Sciatic nerve (tissue), 2 donors: ENCODE measurements at regions not wholly inside any gene's neighbourhood (a gene's known extent, or its start where the extent isn't known, plus 50 kb on each side); places are given as distances from the start of the nearest gene placed in this dataset.
"Not testable (repeated sequence)": the region's sequence is repeated elsewhere in the genome, so short reads cannot be mapped to it uniquely, and the experiment has no call there.

Experiments used
- ATAC-seq: fragments of 200-7000 bp; cut with Tn5 transposase; one replicate; pipeline ENCODE4 v1.9.1; 2020; ENCODE audit warnings: mild to moderate bottlenecking, moderate library complexity
- DNase-seq: peaks from one replicate; pipeline ENCODE4 v3.0.0-alpha.2; 2020; ENCODE audit warnings: low spot score
- intact Hi-C: fragments of 100-400 bp; cut with DNase I; formaldehyde crosslinking; loops from one replicate; pipeline ENCODE4 v1.14.2; 2022
- donor health status: DM: no; HTN: no; CAD: no.
- donor health status: DM: no; HTN: no; CAD: no.

- ATAC-seq (no peak), DNase-seq (no peak)
- intact Hi-C loops = no loop called here
These were observed 108.3 kb downstream of the ETS2 start for GRCh38 chr21:38913893-38914527.

- DNase-seq (peak; percentile 79), ATAC-seq (peak; percentile 92)
- intact Hi-C loops = no loop called here
These were observed 107.6 kb downstream of the ETS2 start for GRCh38 chr21:38913120-38913892.

GRCh38 chr21:38912789-38913119, 107.0 kb downstream of the ETS2 start:
- ATAC-seq (peak; percentile 13), DNase-seq (no peak)
- intact Hi-C loops = no loop called here

GRCh38 chr21:38912102-38912629, 106.4 kb downstream of the ETS2 start:
- ATAC-seq = no peak
- intact Hi-C loops = no loop called here
- DNase-seq = no peak

- intact Hi-C loops = no loop called here
- DNase-seq = no peak
- no peak for ATAC-seq
These were observed 105.9 kb downstream of the ETS2 start for GRCh38 chr21:38911484-38912101.

- no peak for DNase-seq
- intact Hi-C loops = no loop called here
- ATAC-seq = no peak
These were observed 104.8 kb downstream of the ETS2 start for GRCh38 chr21:38910390-38911067.

- intact Hi-C loops = no loop called here
- DNase-seq (no peak), ATAC-seq (no peak)
These were observed 104.2 kb downstream of the ETS2 start for GRCh38 chr21:38909929-38910328.

GRCh38 chr21:38909109-38909508, 103.4 kb downstream of the ETS2 start:
- intact Hi-C loops = no loop called here
- ATAC-seq (no peak), DNase-seq (no peak)

GRCh38 chr21:38908537-38908936, 102.8 kb downstream of the ETS2 start:
- no peak for ATAC-seq
- DNase-seq = no peak
- intact Hi-C loops = no loop called here

- intact Hi-C loops = no loop called here
- DNase-seq (no peak), ATAC-seq (no peak)
These were observed 100.0 kb downstream of the ETS2 start for GRCh38 chr21:38905752-38906151.

GRCh38 chr21:38905328-38905727, 99.6 kb downstream of the ETS2 start:
- ATAC-seq = no peak
- intact Hi-C loops = no loop called here
- DNase-seq = no peak

- no peak for DNase-seq
These were observed 98.0 kb downstream of the ETS2 start for GRCh38 chr21:38903690-38904139.

GRCh38 chr21:38902608-38903445, 97.1 kb downstream of the ETS2 start:
- intact Hi-C loops = no loop called here
- ATAC-seq (no peak), DNase-seq (no peak)

More at GRCh38 chr21:38903690-38904139, 98.0 kb downstream of the ETS2 start:
- no peak for ATAC-seq
- intact Hi-C loops = no loop called here

GRCh38 chr21:38900499-38900898, 94.8 kb downstream of the ETS2 start:
- ATAC-seq (no peak), DNase-seq (no peak)
- intact Hi-C loops = no loop called here

- DNase-seq, intact Hi-C loops, ATAC-seq: not testable (repeated sequence)
These were observed 94.3 kb downstream of the ETS2 start for GRCh38 chr21:38899985-38900384.

- DNase-seq (no peak), ATAC-seq (no peak)
- intact Hi-C loops = no loop called here
These were observed 93.7 kb downstream of the ETS2 start for GRCh38 chr21:38899277-38899947.

- DNase-seq = no peak
- ATAC-seq = no peak
- intact Hi-C loops = no loop called here
These were observed 92.8 kb downstream of the ETS2 start for GRCh38 chr21:38898422-38899096.
